Psoas muscle (tissue), 7 donors: ENCODE measurements at regions not wholly inside any gene's neighbourhood (a gene's known extent, or its start where the extent isn't known, plus 50 kb on each side); places are given as distances from the start of the nearest gene placed in this dataset.

Experiments
- ATAC-seq, 4 donors: fragments of 200-7000 bp; cut with Tn5 transposase; one replicate each; pipeline ENCODE4 v1.9.1; 2020; ENCODE audit warnings: moderate library complexity in 3 of 4, mild to moderate bottlenecking in 2 of 4
- DNase-seq, 2 donors: peaks; one replicate each; pipeline ENCODE4 v3.0.0-alpha.2; 2020
- H3K27ac ChIP-seq: fragments of 200-600 bp; one replicate; pipeline ENCODE4 v1.8.0; 2022
- H3K27me3 ChIP-seq, 3 donors: fragments of 200-600 bp in 1 of 3; one replicate each; pipeline versions ENCODE4 v1.6.1 to v1.8.0; 2013 to 2022; ENCODE audit warnings: low read length in 2 of 3, mild to moderate bottlenecking in 2 of 3, moderate library complexity in 1 of 3; ENCODE audit not compliant: insufficient read depth in 3 of 3
- H3K36me3 ChIP-seq, 2 donors: fragments of 200-600 bp in 1 of 2; one replicate each; pipeline versions ENCODE4 v1.6.1 to v1.8.0; 2013 to 2022; ENCODE audit warnings: low read depth in 1 of 2, mild to moderate bottlenecking in 1 of 2, moderate library complexity in 1 of 2; ENCODE audit not compliant: insufficient read depth in 1 of 2
- H3K4me1 ChIP-seq: fragments of 200-600 bp; one replicate; pipeline ENCODE4 v1.8.0; 2022
- H3K4me3 ChIP-seq: fragments of 200-600 bp; one replicate; pipeline ENCODE4 v1.8.0; 2022; ENCODE audit warnings: mild to moderate bottlenecking
- H3K9me3 ChIP-seq: fragments of 200-600 bp; one replicate; pipeline ENCODE4 v1.8.0; 2022
- CTCF ChIP-seq: fragments of 200-600 bp; IDR thresholded peaks from one replicate; pipeline ENCODE4 v1.8.0; 2022; ENCODE audit warnings: antibody characterized with exemption
- WGBS, 3 donors: extraction: QIAGEN DNeasy Blood & Tissue Kit; methylation state at CpG; one replicate each; pipeline versions ENCODE4 v1.1.6 to v1.1.7; 2013; 5-methylcytosine and 5-hydroxymethylcytosine counted together
- intact Hi-C, 2 donors: fragments of 100-400 bp; cut with DNase I; formaldehyde crosslinking; loops; one replicate each; pipeline versions ENCODE4 v1.11.0 to v1.14.2; 2022
- donor health status: healthy with polysubstance abuse.
- donor health status: DM: no; HTN: no; CAD: no; lungs with moderate emphysema.
- donor health status: Bipolar disorder and iron deficiency.
- donor health status: healthy.
- donor health status: DM: yes; HTN: yes; CAD: no.
- donor health status: DM: no; HTN: no; CAD: no.
- donor health status: DM: yes; HTN: yes; CAD: no.

- DNase-seq (no peak), ATAC-seq (no peak)
- H3K9me3 ChIP-seq = no peaks in the 10 kb centered on the region
- peaks cover 0 to 4% (median 3%) of the 10 kb centered on the region in 3 donors for H3K27me3 ChIP-seq
- WGBS, 3 donors = 78 to 84% (median 83%) methylated on average over 2 of the region's 2 CpGs
- no peak overlapping the region for H3K4me3 ChIP-seq
- no peaks in the 10 kb centered on the region for H3K36me3 ChIP-seq
- TF ChIP-seq CTCF = no peak
- intact Hi-C loops = no loop called here
- H3K4me1 ChIP-seq = no peaks in the 10 kb centered on the region
- no peak overlapping the region for H3K27ac ChIP-seq
Observed at GRCh38 chr1:58109646-58110200, 436.8 kb downstream of the OMA1 start.

GRCh38 chr1:58108783-58109182 is 437.7 kb downstream of the OMA1 start:
- ATAC-seq (no peak), DNase-seq (no peak)
- intact Hi-C loops = no loop called here
- Histone ChIP-seq H3K4me3 (no peak overlapping the region), H3K9me3 (no peaks in the 10 kb centered on the region), H3K4me1 (no peaks in the 10 kb centered on the region), H3K27ac (no peak overlapping the region), H3K36me3 (no peaks in the 10 kb centered on the region), H3K27me3 (peaks cover 0 to 4% (median 3%) of the 10 kb centered on the region in 3 donors)
- no peak for TF ChIP-seq CTCF
- 80 to 84% (median 82%) methylated on average over 2 of the region's 2 CpGs for WGBS, 3 donors

- ATAC-seq = no peak
- no peaks in the 10 kb centered on the region for H3K4me1 ChIP-seq
- H3K9me3 ChIP-seq = no peaks in the 10 kb centered on the region
- no peak overlapping the region for H3K27ac ChIP-seq
- intact Hi-C loops = no loop called here
- 82 to 96% (median 83%) methylated on average over 1 of the region's 1 CpG for WGBS, 3 donors
- H3K27me3 ChIP-seq = peaks cover 0 to 4% (median 3%) of the 10 kb centered on the region in 3 donors
- no peak for DNase-seq
- H3K4me3 ChIP-seq = no peak overlapping the region
- H3K36me3 ChIP-seq = no peaks in the 10 kb centered on the region
- no peak for TF ChIP-seq CTCF
Observed at GRCh38 chr1:58107943-58108342, 438.6 kb downstream of the OMA1 start.

- Histone ChIP-seq H3K36me3 (no peaks in the 10 kb centered on the region), H3K4me1 (no peaks in the 10 kb centered on the region), H3K4me3 (no peak overlapping the region), H3K9me3 (no peaks in the 10 kb centered on the region), H3K27me3 (peaks cover 0 to 6% (median 4%) of the 10 kb centered on the region in 3 donors), H3K27ac (no peak overlapping the region)
- TF ChIP-seq CTCF = no peak
- intact Hi-C loops = no loop called here
- DNase-seq (no peak), ATAC-seq (no peak)
- WGBS, 3 donors = 41 to 62% (median 54%) methylated on average over 4 of the region's 4 CpGs
Observed at GRCh38 chr1:58104960-58105359, 441.6 kb downstream of the OMA1 start.

GRCh38 chr1:58096714-58097113 is 449.8 kb downstream of the OMA1 start:
- TF ChIP-seq CTCF = no peak
- no peaks in the 10 kb centered on the region for H3K36me3 ChIP-seq
- ATAC-seq (no peak), DNase-seq (no peak)
- no peaks in the 10 kb centered on the region for H3K9me3 ChIP-seq
- peaks cover 0 to under 1% (median 0%) of the 10 kb centered on the region in 3 donors for H3K27me3 ChIP-seq
- 86 to 93% (median 92%) methylated on average over 2 of the region's 2 CpGs for WGBS, 3 donors
- no peaks in the 10 kb centered on the region for H3K4me1 ChIP-seq
- no peak overlapping the region for H3K4me3 ChIP-seq
- no peak overlapping the region for H3K27ac ChIP-seq
- intact Hi-C loops = no loop called here
